ENCODE measurements at regions not wholly inside any gene's neighbourhood (a gene's known extent, or its start where the extent isn't known, plus 50 kb on each side); places are given as distances from the start of the nearest gene placed in this dataset.

DNA sequence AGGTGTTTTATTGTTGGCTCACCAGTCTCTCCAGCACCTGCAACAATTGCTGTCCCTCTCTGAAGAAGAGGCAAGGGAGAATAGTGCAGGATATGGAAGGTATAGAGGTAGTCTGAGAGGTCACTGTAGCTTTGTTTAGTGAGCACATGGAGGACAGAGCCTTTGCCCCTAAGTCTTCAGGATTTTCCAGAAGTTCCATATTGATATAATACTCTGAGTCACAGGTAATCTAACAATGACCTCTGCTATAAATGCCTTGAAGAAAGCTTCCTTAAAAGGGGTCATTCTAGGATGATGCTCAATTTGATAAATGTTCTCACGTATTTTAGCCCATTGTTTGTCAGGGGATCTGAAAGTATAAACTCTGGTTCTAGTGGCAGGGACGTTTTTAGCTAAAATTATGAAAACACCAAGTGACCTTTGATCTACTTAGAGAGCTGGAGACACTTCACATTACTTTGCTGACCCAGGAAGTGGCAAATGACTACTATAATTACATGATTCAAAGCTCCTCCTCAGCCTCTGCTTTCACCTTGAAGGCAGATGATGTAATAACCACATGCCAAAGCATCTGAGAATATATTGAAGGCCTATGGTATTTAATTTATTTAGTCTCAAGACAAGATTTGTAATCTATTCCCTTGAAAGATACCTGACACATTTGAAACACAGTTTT, 366.9 kb upstream of the NUDT12 start:
- Histone ChIP-seq H3K9me3 (ENCODE audit: low read depth, low read length, poor library complexity, severe bottlenecking) (no peaks in the 10 kb centered on the region), H3K4me3 (ENCODE audit: low read depth, low read length, poor library complexity, severe bottlenecking) (no peak overlapping the region), H3K4me1 (ENCODE audit: insufficient read depth, low read length, poor library complexity, severe bottlenecking) (no peaks in the 10 kb centered on the region), H3K27me3 (replicated peaks; ENCODE audit: insufficient read depth, low read depth, low read length, poor library complexity) (no peaks in the 10 kb centered on the region), H3K27ac (ENCODE audit: low read depth, low read length, poor library complexity, severe bottlenecking) (no peak overlapping the region), H3K36me3 (ENCODE audit: insufficient read depth, low read length, poor library complexity, severe bottlenecking) (no peaks in the 10 kb centered on the region)
- no peak for TF ChIP-seq EZH2 (IDR thresholded peaks at IDR 0.05; ENCODE audit: borderline replicate concordance, low read depth, low read length, poor library complexity, severe bottlenecking)
- TF ChIP-seq, protein P1, sequence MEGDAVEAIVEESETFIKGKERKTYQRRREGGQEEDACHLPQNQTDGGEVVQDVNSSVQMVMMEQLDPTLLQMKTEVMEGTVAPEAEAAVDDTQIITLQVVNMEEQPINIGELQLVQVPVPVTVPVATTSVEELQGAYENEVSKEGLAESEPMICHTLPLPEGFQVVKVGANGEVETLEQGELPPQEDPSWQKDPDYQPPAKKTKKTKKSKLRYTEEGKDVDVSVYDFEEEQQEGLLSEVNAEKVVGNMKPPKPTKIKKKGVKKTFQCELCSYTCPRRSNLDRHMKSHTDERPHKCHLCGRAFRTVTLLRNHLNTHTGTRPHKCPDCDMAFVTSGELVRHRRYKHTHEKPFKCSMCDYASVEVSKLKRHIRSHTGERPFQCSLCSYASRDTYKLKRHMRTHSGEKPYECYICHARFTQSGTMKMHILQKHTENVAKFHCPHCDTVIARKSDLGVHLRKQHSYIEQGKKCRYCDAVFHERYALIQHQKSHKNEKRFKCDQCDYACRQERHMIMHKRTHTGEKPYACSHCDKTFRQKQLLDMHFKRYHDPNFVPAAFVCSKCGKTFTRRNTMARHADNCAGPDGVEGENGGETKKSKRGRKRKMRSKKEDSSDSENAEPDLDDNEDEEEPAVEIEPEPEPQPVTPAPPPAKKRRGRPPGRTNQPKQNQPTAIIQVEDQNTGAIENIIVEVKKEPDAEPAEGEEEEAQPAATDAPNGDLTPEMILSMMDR (conservative IDR thresholded peaks at IDR 0.05; ENCODE audit: low read depth, low read length) = no peak
- intact Hi-C loops (cut with micrococcal nuclease; ENCODE audit: unreplicated experiment) = no loop called here
- DNase-seq (ENCODE audit: low spot score) = no peak
- POLR2A ChIA-PET (ENCODE audit: low non-redundant PET) = no interaction called here
- no TSS peak for BruUV-seq (replicated peaks)
- CTCF ChIA-PET = no interaction called here

DNA sequence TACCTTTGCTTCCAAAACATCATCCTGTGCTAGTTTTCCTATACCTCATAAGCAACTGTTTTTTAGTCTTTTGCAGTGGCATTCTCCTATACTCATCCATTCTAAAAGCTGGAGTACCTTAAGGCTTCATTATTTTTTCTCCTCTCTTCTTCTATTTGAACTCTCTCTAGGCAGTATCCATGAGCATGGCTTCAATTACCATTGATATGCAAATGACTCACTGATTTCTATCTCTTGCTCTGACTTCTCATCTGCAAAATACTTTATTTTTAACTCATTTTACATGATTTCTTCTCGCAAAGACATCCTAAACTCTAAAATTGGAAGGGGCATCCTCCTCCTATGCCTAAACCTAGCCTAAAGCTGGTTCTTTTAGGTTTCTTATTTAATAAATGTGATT, 365.1 kb upstream of the NUDT12 start:
- no peak for DNase-seq (ENCODE audit: low spot score)
- no peaks in the 10 kb centered on the region for H3K9me3 ChIP-seq (ENCODE audit: low read depth, low read length, poor library complexity, severe bottlenecking)
- no peak overlapping the region for H3K27ac ChIP-seq (ENCODE audit: low read depth, low read length, poor library complexity, severe bottlenecking)
- no peak overlapping the region for H3K4me3 ChIP-seq (ENCODE audit: low read depth, low read length, poor library complexity, severe bottlenecking)
- no peak for TF ChIP-seq EZH2 (IDR thresholded peaks at IDR 0.05; ENCODE audit: borderline replicate concordance, low read depth, low read length, poor library complexity, severe bottlenecking)
- TF ChIP-seq, protein P1 (conservative IDR thresholded peaks at IDR 0.05; ENCODE audit: low read depth, low read length) = no peak
- ChIA-PET CTCF (no interaction called here), POLR2A (ENCODE audit: low non-redundant PET) (no interaction called here)
- intact Hi-C loops (cut with micrococcal nuclease; ENCODE audit: unreplicated experiment) = no loop called here
- H3K36me3 ChIP-seq (ENCODE audit: insufficient read depth, low read length, poor library complexity, severe bottlenecking) = no peaks in the 10 kb centered on the region
- no peaks in the 10 kb centered on the region for H3K27me3 ChIP-seq (replicated peaks; ENCODE audit: insufficient read depth, low read depth, low read length, poor library complexity)
- H3K4me1 ChIP-seq (ENCODE audit: insufficient read depth, low read length, poor library complexity, severe bottlenecking) = no peaks in the 10 kb centered on the region
- BruUV-seq (replicated peaks) = no TSS peak

DNA sequence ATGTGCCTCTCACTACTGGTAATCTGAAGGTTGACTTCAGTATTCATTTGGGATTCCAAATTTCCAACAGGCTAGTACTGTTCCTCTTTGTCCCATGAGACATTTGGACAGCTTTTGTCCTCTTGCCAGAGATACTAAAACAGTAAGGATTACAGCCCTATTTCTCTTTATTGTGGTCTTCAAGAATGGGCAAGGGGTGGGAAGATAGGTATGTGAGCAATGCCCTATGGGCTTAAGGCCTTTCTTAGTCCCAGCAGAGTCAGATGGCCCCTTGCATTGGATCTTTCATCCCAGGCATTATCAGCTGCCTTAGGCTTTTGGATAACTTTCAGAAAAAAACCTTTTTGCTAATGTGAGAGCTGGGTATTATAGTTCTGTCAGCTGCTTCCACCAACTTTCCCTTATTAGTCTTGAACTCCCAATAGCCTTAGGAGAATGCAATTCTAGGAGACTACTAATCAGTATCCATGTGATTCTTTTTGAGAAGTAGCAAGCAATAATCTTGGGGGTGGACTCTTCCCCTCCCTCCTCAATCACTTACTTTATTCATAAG, 361.1 kb upstream of the NUDT12 start:
- no TSS peak for BruUV-seq (replicated peaks)
- POLR2A ChIA-PET (ENCODE audit: low non-redundant PET) = no interaction called here
- Histone ChIP-seq H3K27me3 (replicated peaks; ENCODE audit: insufficient read depth, low read depth, low read length, poor library complexity) (no peaks in the 10 kb centered on the region), H3K27ac (ENCODE audit: low read depth, low read length, poor library complexity, severe bottlenecking) (no peak overlapping the region), H3K4me3 (ENCODE audit: low read depth, low read length, poor library complexity, severe bottlenecking) (no peak overlapping the region), H3K9me3 (ENCODE audit: low read depth, low read length, poor library complexity, severe bottlenecking) (no peaks in the 10 kb centered on the region), H3K36me3 (ENCODE audit: insufficient read depth, low read length, poor library complexity, severe bottlenecking) (no peaks in the 10 kb centered on the region), H3K4me1 (ENCODE audit: insufficient read depth, low read length, poor library complexity, severe bottlenecking) (peaks cover 11% of the 10 kb centered on the region)
- DNase-seq (ENCODE audit: low spot score) = no peak
- no peak for TF ChIP-seq EZH2 (IDR thresholded peaks at IDR 0.05; ENCODE audit: borderline replicate concordance, low read depth, low read length, poor library complexity, severe bottlenecking)
- TF ChIP-seq, protein P1 (conservative IDR thresholded peaks at IDR 0.05; ENCODE audit: low read depth, low read length) = no peak
- CTCF ChIA-PET = no interaction called here
- intact Hi-C loops (cut with micrococcal nuclease; ENCODE audit: unreplicated experiment) = no loop called here

All from A673 (cell line).